MM.1S (cell line): ENCODE measurements at regions not wholly inside any gene's neighbourhood (a gene's known extent, or its start where the extent isn't known, plus 50 kb on each side); places are given as distances from the start of the nearest gene placed in this dataset.

Source experiments
- DNase-seq: peaks from one replicate; pipeline ENCODE4 v3.0.0-alpha.2; 2015
- H2AFZ ChIP-seq: fragments of 300-600 bp; sonication (generic); 2 replicates; pipeline ENCODE4 v1.6.0; 2016; ENCODE audit warnings: antibody characterized with exemption, low read length
- H3F3A ChIP-seq: fragments of 300-600 bp; sonication (generic); 2 replicates; pipeline ENCODE4 v1.6.1; 2016; ENCODE audit warnings: mild to moderate bottlenecking, antibody characterized with exemption, low read length, moderate library complexity, mixed read lengths; ENCODE audit not compliant: insufficient read depth
- H3K27ac ChIP-seq: fragments of 300-600 bp; sonication (generic); 2 replicates; pipeline ENCODE4 v1.5.1; 2016; ENCODE audit warnings: mild to moderate bottlenecking, low read length
- H3K27me3 ChIP-seq: fragments of 300-600 bp; sonication (generic); replicated peaks from 2 replicates; pipeline ENCODE4 v1.6.0; 2016; ENCODE audit warnings: low read length; ENCODE audit not compliant: insufficient read depth
- H3K36me3 ChIP-seq: fragments of 300-600 bp; sonication (generic); replicated peaks from 2 replicates; pipeline ENCODE4 v1.6.1; 2016; ENCODE audit warnings: mild to moderate bottlenecking, low read length, mixed read lengths; ENCODE audit not compliant: insufficient read depth
- H3K4me1 ChIP-seq: fragments of 300-600 bp; sonication (generic); 2 replicates; pipeline ENCODE4 v1.6.1; 2016; ENCODE audit warnings: low read length, mixed read lengths
- H3K4me2 ChIP-seq: fragments of 300-600 bp; sonication (generic); 2 replicates; pipeline ENCODE4 v1.6.0; 2016; ENCODE audit warnings: low read depth, low read length
- H3K4me3 ChIP-seq: fragments of 300-600 bp; sonication (generic); 2 replicates; pipeline ENCODE4 v1.5.1; 2016; ENCODE audit warnings: low read length, mixed read lengths
- H3K79me2 ChIP-seq: fragments of 300-600 bp; sonication (generic); 2 replicates; pipeline ENCODE4 v1.6.1; 2016; ENCODE audit warnings: mixed run types, low read length, mixed read lengths
- H3K9ac ChIP-seq: fragments of 300-600 bp; sonication (generic); 2 replicates; pipeline ENCODE4 v1.6.1; 2016; ENCODE audit warnings: low read length, mixed read lengths
- H3K9me2 ChIP-seq: fragments of 300-600 bp; sonication (generic); replicated peaks from 2 replicates; pipeline ENCODE4 v1.6.1; 2016; ENCODE audit warnings: mild to moderate bottlenecking, low read length, mixed read lengths; ENCODE audit not compliant: insufficient read depth
- H3K9me3 ChIP-seq: fragments of 300-600 bp; sonication (generic); replicated peaks from 2 replicates; pipeline ENCODE4 v1.6.1; 2016; ENCODE audit warnings: mild to moderate bottlenecking, low read length, mixed read lengths; ENCODE audit not compliant: insufficient read depth
- H4K20me1 ChIP-seq: fragments of 300-600 bp; sonication (generic); 2 replicates; pipeline ENCODE4 v1.6.1; 2016; ENCODE audit warnings: mild to moderate bottlenecking, low read length, moderate library complexity, mixed read lengths; ENCODE audit not compliant: insufficient read depth
- CTCF ChIP-seq: fragments of 300-600 bp; sonication (generic); IDR thresholded peaks from 2 replicates; pipeline ENCODE4 v1.5.1; 2016; ENCODE audit warnings: antibody characterized with exemption, low read length, mixed read lengths
- EZH2 ChIP-seq: fragments of 300-600 bp; sonication (generic); optimal IDR thresholded peaks from 2 replicates; pipeline ENCODE3; 2017; ENCODE audit warnings: low read depth, mild to moderate bottlenecking, antibody characterized with exemption, low read length, mixed read lengths
- EZH2phosphoT487 ChIP-seq: fragments of 300-600 bp; sonication (generic); IDR thresholded peaks from 2 replicates; pipeline ENCODE4 v1.6.1; 2018; ENCODE audit warnings: antibody characterized with exemption, low read length

GRCh38 chr7:55271661-55272060 lies 93.5 kb upstream of the LANCL2 start:
- H3K27ac ChIP-seq = no peak overlapping the region
- no peaks in the 10 kb centered on the region for H3K4me1 ChIP-seq
- H3K4me2 ChIP-seq = no peak overlapping the region
- H3K36me3 ChIP-seq = no peaks in the 10 kb centered on the region
- no peaks in the 10 kb centered on the region for H3K9me2 ChIP-seq
- H3K79me2 ChIP-seq = no peaks in the 10 kb centered on the region
- H2AFZ ChIP-seq = no peak overlapping the region
- H3K9ac ChIP-seq = no peak overlapping the region
- no peaks in the 10 kb centered on the region for H3K9me3 ChIP-seq
- no peaks in the 10 kb centered on the region for H4K20me1 ChIP-seq
- no peak for DNase-seq
- no peaks in the 10 kb centered on the region for H3F3A ChIP-seq
- TF ChIP-seq EZH2 (no peak), EZH2phosphoT487 (no peak), CTCF (no peak)
- no peak overlapping the region for H3K4me3 ChIP-seq
- no peaks in the 10 kb centered on the region for H3K27me3 ChIP-seq

DNA sequence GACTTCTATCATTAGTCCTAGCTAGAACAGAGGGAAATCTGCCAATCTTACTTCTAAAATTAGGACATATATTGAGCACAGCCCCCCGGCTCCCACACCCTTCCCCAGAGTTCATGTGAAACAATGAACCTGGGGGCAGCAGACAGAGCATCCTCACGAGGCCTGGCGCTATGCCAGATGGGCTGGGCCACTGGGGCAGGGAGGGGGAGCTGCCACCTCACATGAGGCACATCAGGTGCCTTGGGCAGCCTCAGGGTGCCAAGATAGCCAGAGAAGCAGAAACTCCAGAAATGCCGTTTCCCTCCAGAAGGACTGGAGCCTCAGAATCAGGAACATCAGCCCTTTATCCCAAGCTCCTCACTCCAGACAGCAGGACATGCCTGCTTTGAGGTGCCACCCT lies 92.8 kb upstream of the LANCL2 start:
- Histone ChIP-seq H3K27ac (no peak overlapping the region), H3K4me3 (no peak overlapping the region), H3K9me3 (no peaks in the 10 kb centered on the region), H3K4me1 (no peaks in the 10 kb centered on the region), H4K20me1 (no peaks in the 10 kb centered on the region), H3K79me2 (no peaks in the 10 kb centered on the region), H3K9ac (no peak overlapping the region), H3K9me2 (no peaks in the 10 kb centered on the region), H3K36me3 (no peaks in the 10 kb centered on the region), H3F3A (no peaks in the 10 kb centered on the region), H2AFZ (no peak overlapping the region), H3K4me2 (no peak overlapping the region), H3K27me3 (no peaks in the 10 kb centered on the region)
- no peak for DNase-seq
- TF ChIP-seq EZH2phosphoT487 (no peak), EZH2 (no peak), CTCF (no peak)

- H3K9ac ChIP-seq = no peak overlapping the region
- no peak overlapping the region for H3K4me3 ChIP-seq
- H3K36me3 ChIP-seq = no peaks in the 10 kb centered on the region
- H3K9me2 ChIP-seq = no peaks in the 10 kb centered on the region
- H3K4me1 ChIP-seq = no peaks in the 10 kb centered on the region
- H2AFZ ChIP-seq = no peak overlapping the region
- H3K4me2 ChIP-seq = no peak overlapping the region
- no peaks in the 10 kb centered on the region for H3F3A ChIP-seq
- DNase-seq = no peak
- no peaks in the 10 kb centered on the region for H3K79me2 ChIP-seq
- TF ChIP-seq EZH2 (no peak), EZH2phosphoT487 (no peak), CTCF (no peak)
- H3K27ac ChIP-seq = no peak overlapping the region
- H3K27me3 ChIP-seq = no peaks in the 10 kb centered on the region
- no peaks in the 10 kb centered on the region for H3K9me3 ChIP-seq
- H4K20me1 ChIP-seq = no peaks in the 10 kb centered on the region
Measured at GRCh38 chr7:55273186-55273980, 91.8 kb upstream of the LANCL2 start.
